PC-9 (cell line): ENCODE measurements at regions not wholly inside any gene's neighbourhood (a gene's known extent, or its start where the extent isn't known, plus 50 kb on each side); places are given as distances from the start of the nearest gene placed in this dataset.

ENCODE experiments used
- CTCF ChIP-seq: fragments of 200-600 bp; sonication (generic); conservative IDR thresholded peaks from 2 replicates; pipeline ENCODE4 v1.6.1; 2017; ENCODE audit warnings: mixed run types, antibody characterized with exemption, mild to moderate bottlenecking, moderate library complexity
- EZH2 ChIP-seq: fragments of 200-600 bp; sonication (generic); IDR thresholded peaks from 2 replicates; pipeline ENCODE4 v1.8.0; 2017; ENCODE audit warnings: antibody characterized with exemption, low read depth

DNA sequence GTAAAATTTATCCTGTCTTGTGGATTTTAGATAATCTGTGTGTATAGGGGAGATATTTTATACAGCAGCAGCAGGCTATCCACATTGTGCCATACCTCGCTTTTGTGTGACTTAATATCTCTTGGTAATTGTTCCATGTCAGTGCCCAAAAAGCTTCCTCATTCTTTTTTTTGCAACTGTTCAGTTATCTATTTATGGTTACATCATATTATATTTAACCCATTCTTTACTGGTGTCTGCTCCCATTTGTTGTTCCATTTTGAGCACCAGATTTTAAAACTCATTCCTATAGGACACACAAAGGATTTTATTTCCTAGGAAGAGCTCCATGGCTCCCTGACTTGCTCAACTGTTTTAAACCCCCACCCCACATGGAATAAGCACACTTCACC, 86.3 kb upstream of the RASGRP1 start:
- TF ChIP-seq CTCF, result no peak
- TF ChIP-seq EZH2, result no peak
